NB4 (cell line): ENCODE measurements at regions not wholly inside any gene's neighbourhood (a gene's known extent, or its start where the extent isn't known, plus 50 kb on each side); places are given as distances from the start of the nearest gene placed in this dataset.

Source experiments
- CTCF ChIP-seq: IDR thresholded peaks from one replicate; pipeline ENCODE4 v1.5.1; 2012; ENCODE audit warnings: low read depth, low read length
- MAX ChIP-seq: IDR thresholded peaks from 2 replicates; pipeline ENCODE4 v1.6.1; 2011; ENCODE audit warnings: low read depth, low read length
- POLR2A ChIP-seq: IDR thresholded peaks from 2 replicates; pipeline ENCODE4 v1.6.1; 2011; ENCODE audit warnings: mild to moderate bottlenecking; ENCODE audit not compliant: insufficient read length; ENCODE audit errors: extremely low read depth

- TF ChIP-seq POLR2A (no peak), CTCF (no peak), MAX (no peak)
These were observed 286.4 kb downstream of the C7orf25 start for GRCh38 chr7:42625421-42625820.
